H1 (cell line): ENCODE measurements at regions not wholly inside any gene's neighbourhood (a gene's known extent, or its start where the extent isn't known, plus 50 kb on each side); places are given as distances from the start of the nearest gene placed in this dataset.

Source experiments
- CTCF ChIA-PET: fragments of 300-600 bp; sonication (Branson Sonifier 250); formaldehyde crosslinking; loops from one replicate; lab custom pipeline; 2021; ENCODE audit not compliant: partially characterized antibody; lab: Charles Lee
- POLR2A ChIA-PET: fragments of 300-600 bp; sonication (Branson Sonifier 250); formaldehyde crosslinking; loops from one replicate; lab custom pipeline; 2021; ENCODE audit warnings: inconsistent platforms; ENCODE audit not compliant: partially characterized antibody; lab: Charles Lee
- DNase-seq, 2 experiments: peaks; one replicate each; pipeline versions ENCODE4 v3.0.0 to v3.0.0-alpha.2; 2010 to 2022; ENCODE audit warnings: low spot score in 2 of 2, low read depth in 1 of 2, mixed read lengths in 1 of 2
- FAIRE-seq: peaks from 2 replicates; lab custom pipeline; 2011; peaks lifted over from hg19 to GRCh38; lab: Jason Lieb, UNC
- H2AFZ ChIP-seq: 2 replicates; pipeline ENCODE4 v1.8.1; 2012; ENCODE audit warnings: low read length, inconsistent platforms
- H2AK5ac ChIP-seq: 2 replicates; pipeline ENCODE4 v1.6.1; 2013; ENCODE audit warnings: low read depth, low read length
- H2BK120ac ChIP-seq: replicated peaks from 2 replicates; pipeline ENCODE3; 2013; ENCODE audit warnings: low read depth, low read length, inconsistent platforms
- H2BK12ac ChIP-seq: 2 replicates; pipeline ENCODE4 v1.6.1; 2013; ENCODE audit warnings: low read depth, low read length
- H2BK15ac ChIP-seq: 2 replicates; pipeline ENCODE4 v1.6.1; 2013; ENCODE audit warnings: low read length
- H2BK20ac ChIP-seq: 2 replicates; pipeline ENCODE4 v1.6.1; 2013; ENCODE audit warnings: low read length
- H2BK5ac ChIP-seq: 2 replicates; pipeline ENCODE4 v1.6.1; 2013; ENCODE audit warnings: low read depth, low read length
- H3K14ac ChIP-seq: 2 replicates; pipeline ENCODE4 v1.6.1; 2013; ENCODE audit warnings: inconsistent platforms; ENCODE audit not compliant: insufficient read length
- H3K18ac ChIP-seq: 2 replicates; pipeline ENCODE4 v1.6.1; 2013; ENCODE audit warnings: low read length; ENCODE audit errors: extremely low read depth
- H3K23ac ChIP-seq: 2 replicates; pipeline ENCODE4 v1.6.1; 2013; ENCODE audit warnings: inconsistent platforms; ENCODE audit not compliant: insufficient read length
- H3K23me2 ChIP-seq: 2 replicates; pipeline ENCODE4 v1.6.1; 2013; ENCODE audit warnings: low read depth, low read length
- H3K27ac ChIP-seq: 2 replicates; pipeline ENCODE4 v1.6.1; 2011; ENCODE audit warnings: low read depth, low read length, inconsistent platforms
- H3K27me3 ChIP-seq, 4 experiments: replicated peaks in 1 of 4; 1 replicate in 1 of 4; 2 replicates in 3 of 4; pipeline versions ENCODE4 v1.6.1 to v1.8.1; 2011 to 2013; ENCODE audit warnings: low read length in 3 of 4, mild to moderate bottlenecking in 3 of 4, inconsistent platforms in 2 of 4, mixed read lengths in 2 of 4, moderate library complexity in 1 of 4; ENCODE audit not compliant: control insufficient read depth in 3 of 4, insufficient read depth in 3 of 4; ENCODE audit errors: extremely low read depth in 1 of 4
- H3K36me3 ChIP-seq, 4 experiments: 2 replicates each; pipeline versions ENCODE4 v1.6.1 to v1.8.1; 2011 to 2013; ENCODE audit warnings: mild to moderate bottlenecking in 4 of 4, low read length in 3 of 4, moderate library complexity in 2 of 4, control low read depth in 1 of 4, inconsistent platforms in 1 of 4; ENCODE audit not compliant: insufficient read depth in 4 of 4, control insufficient read depth in 2 of 4
- H3K4ac ChIP-seq: replicated peaks from 2 replicates; pipeline ENCODE3; 2013; ENCODE audit warnings: low read length, low read depth, mixed read lengths, inconsistent platforms; ENCODE audit not compliant: insufficient read length
- H3K4me1 ChIP-seq, 4 experiments: replicated peaks in 1 of 4; 1 replicate in 1 of 4; 2 replicates in 3 of 4; pipeline versions ENCODE4 v1.6.1 to v1.8.1; 2011 to 2013; ENCODE audit warnings: low read length in 3 of 4, inconsistent platforms in 2 of 4, mixed read lengths in 1 of 4; ENCODE audit not compliant: insufficient read depth in 4 of 4, control insufficient read depth in 3 of 4
- H3K4me2 ChIP-seq, 2 experiments: 2 replicates each; pipeline versions ENCODE4 v1.6.1 to v1.8.1; 2011 to 2013; ENCODE audit warnings: low read depth in 2 of 2, low read length in 2 of 2, control low read depth in 1 of 2, inconsistent platforms in 1 of 2, mild to moderate bottlenecking in 1 of 2; ENCODE audit not compliant: insufficient read depth in 1 of 2
- H3K4me3 ChIP-seq, 4 experiments: fragments of 200-600, 300-600 bp in 1 of 4; sonication (generic), shearing (Covaris generic), sonication (Bioruptor Twin) in 1 of 4; 2 replicates each; pipeline versions ENCODE4 v1.5.1 to v1.8.1; 2011 to 2016; ENCODE audit warnings: low read length in 4 of 4, low read depth in 3 of 4, control low read depth in 2 of 4, inconsistent platforms in 2 of 4, mild to moderate bottlenecking in 2 of 4, mixed read lengths in 1 of 4, moderate library complexity in 1 of 4; ENCODE audit not compliant: insufficient read depth in 2 of 4; ENCODE audit errors: extremely low read depth in 1 of 4
- H3K56ac ChIP-seq: replicated peaks from 2 replicates; pipeline ENCODE3; 2013; ENCODE audit warnings: low read depth, mild to moderate bottlenecking, mixed read lengths, low read length, inconsistent platforms; ENCODE audit not compliant: insufficient read length
- H3K79me1 ChIP-seq: 2 replicates; pipeline ENCODE4 v1.6.1; 2013; ENCODE audit warnings: low read depth, low read length, control low read depth
- H3K79me2 ChIP-seq, 2 experiments: 2 replicates each; pipeline versions ENCODE4 v1.6.1 to v1.8.1; 2012 to 2013; ENCODE audit warnings: low read length in 2 of 2, mild to moderate bottlenecking in 2 of 2, inconsistent platforms in 1 of 2; ENCODE audit not compliant: insufficient read depth in 2 of 2, control insufficient read depth in 1 of 2
- H3K9ac ChIP-seq, 4 experiments: replicated peaks in 1 of 4; 1 replicate in 1 of 4; 2 replicates in 3 of 4; pipeline versions ENCODE4 v1.6.1 to v1.8.1; 2011 to 2013; ENCODE audit warnings: low read depth in 3 of 4, low read length in 3 of 4, control low read depth in 2 of 4, mild to moderate bottlenecking in 2 of 4, moderate library complexity in 2 of 4, inconsistent platforms in 1 of 4; ENCODE audit errors: extremely low read depth in 1 of 4
- H3K9me3 ChIP-seq, 2 experiments: 2 replicates each; pipeline versions ENCODE4 v1.6.1 to v1.8.1; 2012 to 2013; ENCODE audit warnings: mild to moderate bottlenecking in 2 of 2, moderate library complexity in 2 of 2, control low read depth in 1 of 2, inconsistent platforms in 1 of 2, low read depth in 1 of 2, low read length in 1 of 2, mixed read lengths in 1 of 2; ENCODE audit not compliant: insufficient read depth in 2 of 2
- H4K20me1 ChIP-seq, 2 experiments: replicated peaks in 1 of 2; 2 replicates each; pipeline versions ENCODE3 to v1.8.1; 2011 to 2013; ENCODE audit warnings: inconsistent platforms in 2 of 2, low read length in 2 of 2, mild to moderate bottlenecking in 1 of 2; ENCODE audit not compliant: insufficient read depth in 2 of 2, control insufficient read depth in 1 of 2
- H4K5ac ChIP-seq: 2 replicates; pipeline ENCODE4 v1.6.1; 2013; ENCODE audit warnings: low read length, low read depth, mixed read lengths, inconsistent platforms; ENCODE audit not compliant: insufficient read length
- H4K8ac ChIP-seq: 2 replicates; pipeline ENCODE4 v1.8.0; 2013; ENCODE audit warnings: mild to moderate bottlenecking, moderate library complexity, low read length, inconsistent platforms; ENCODE audit not compliant: insufficient read depth; ENCODE audit errors: extremely low read depth
- H4K91ac ChIP-seq: replicated peaks from 2 replicates; pipeline ENCODE3; 2013; ENCODE audit warnings: low read length, mixed read lengths, inconsistent platforms; ENCODE audit not compliant: insufficient read length
- BCL11A ChIP-seq, 2 experiments: IDR thresholded peaks; one replicate each; pipeline ENCODE4 v1.6.1; 2011; ENCODE audit warnings: low read depth in 2 of 2, low read length in 2 of 2, mild to moderate bottlenecking in 2 of 2
- CHD2 ChIP-seq: IDR thresholded peaks from 2 replicates; pipeline ENCODE4 v1.6.1; 2012; ENCODE audit warnings: low read length, improper control_type of control experiment
- JUND ChIP-seq: IDR thresholded peaks from 2 replicates; pipeline ENCODE4 v1.6.1; 2011; ENCODE audit warnings: mild to moderate bottlenecking, improper control_type of control experiment, low read length
- KDM5A ChIP-seq: fragments of 200-600 bp; IDR thresholded peaks from 2 replicates; pipeline ENCODE4 v1.7.1; 2012; ENCODE audit warnings: mild to moderate bottlenecking, low read length, inconsistent platforms, mixed read lengths
- NANOG ChIP-seq: IDR thresholded peaks from 2 replicates; pipeline ENCODE4 v1.6.1; 2011; ENCODE audit warnings: low read length, low read depth, mild to moderate bottlenecking, inconsistent platforms; ENCODE audit not compliant: insufficient read depth, poor library complexity, severe bottlenecking
- SIX5 ChIP-seq: IDR thresholded peaks from 2 replicates; pipeline ENCODE4 v1.6.1; 2011; ENCODE audit warnings: mild to moderate bottlenecking, low read depth, low read length
- TBP ChIP-seq: IDR thresholded peaks from 2 replicates; pipeline ENCODE4 v1.6.1; 2011; ENCODE audit warnings: low read depth, low read length, improper control_type of control experiment
- WGBS, 2 experiments: shearing (Covaris generic) in 1 of 2; methylation state at CpG; one replicate each; pipeline versions ENCODE4 v1.1.6 to v1.1.7; 2013 to 2015; ENCODE audit warnings: low lambda C conversion rate in 2 of 2, mixed read lengths in 2 of 2, inconsistent platforms in 1 of 2, low coverage in 1 of 2, missing lambda C conversion rate in 1 of 2; ENCODE audit not compliant: insufficient replicate concordance in 2 of 2, insufficient coverage in 1 of 2, insufficient read length in 1 of 2; ENCODE audit errors: extremely low coverage in 1 of 2, missing lambda C conversion rate in 1 of 2; 5-methylcytosine and 5-hydroxymethylcytosine counted together
- TF ChIP-seq, protein P1 (sequence below): IDR thresholded peaks from 2 replicates; pipeline ENCODE4 v1.6.1; 2011; ENCODE audit warnings: low read length, improper control_type of control experiment

DNA sequence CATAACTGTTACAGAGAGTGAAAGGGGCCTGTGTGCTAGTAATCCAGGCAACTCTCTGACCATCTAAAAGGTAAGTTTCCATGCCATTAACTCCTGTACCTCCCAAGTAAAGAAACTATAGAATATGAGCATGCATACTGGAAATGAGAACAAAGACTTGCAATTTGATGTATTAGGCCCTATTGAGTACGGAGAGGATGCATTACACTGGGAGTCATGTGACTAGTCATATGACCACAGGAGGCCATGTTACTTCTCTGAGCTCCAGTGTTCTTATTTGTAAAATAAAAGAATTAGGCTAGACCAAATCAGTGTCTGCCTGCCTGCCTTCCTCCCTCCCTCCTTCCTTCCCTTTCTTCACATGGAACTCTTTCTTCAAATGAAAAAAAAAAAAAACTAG, 440.1 kb upstream of the CCDC196 start:
- H2AFZ ChIP-seq, result peak overlapping the region; percentile 74; the same call in 1 of the 2 replicates
- no peak for DNase-seq
- peaks cover 0 to 2% (median 0%) of the 10 kb centered on the region in 4 experiments; a peak in 1 of 7 replicates for H3K4me1 ChIP-seq
- no peaks in the 10 kb centered on the region for H3K36me3 ChIP-seq
- no peaks in the 10 kb centered on the region for H3K27me3 ChIP-seq
- no peak overlapping the region for H2BK15ac ChIP-seq
- no peaks in the 10 kb centered on the region for H3K79me2 ChIP-seq
- H3K23ac ChIP-seq, result no peak overlapping the region
- H3K23me2 ChIP-seq, result no peaks in the 10 kb centered on the region
- POLR2A ChIA-PET, result no interaction called here
- H2BK120ac ChIP-seq, result no peak overlapping the region
- no peak overlapping the region for H3K56ac ChIP-seq
- no peak overlapping the region for H3K27ac ChIP-seq
- H4K5ac ChIP-seq, result no peak overlapping the region
- peak overlapping the region; percentile 55; the same call in 1 of the 2 replicates for H2BK12ac ChIP-seq
- no peaks in the 10 kb centered on the region for H4K20me1 ChIP-seq
- 91% methylated on average over 1 of the region's 1 CpG; no CpG with 5 or more reads in 1 of the 2 experiments for WGBS, 2 experiments
- H3K9me3 ChIP-seq, result no peaks in the 10 kb centered on the region
- no peak overlapping the region for H2AK5ac ChIP-seq
- no peak overlapping the region for H3K9ac ChIP-seq
- no peak overlapping the region for H4K8ac ChIP-seq
- TF ChIP-seq TBP, result no peak
- no peak for TF ChIP-seq NANOG
- no peak for TF ChIP-seq SIX5
- no peak for TF ChIP-seq CHD2
- TF ChIP-seq BCL11A (IDR thresholded peaks at IDR 0.05; ENCODE audit: low read depth in 2 of 2, low read length in 2 of 2), result no peak
- no peak for TF ChIP-seq KDM5A
- TF ChIP-seq JUND, result no peak
- TF ChIP-seq, protein P1, sequence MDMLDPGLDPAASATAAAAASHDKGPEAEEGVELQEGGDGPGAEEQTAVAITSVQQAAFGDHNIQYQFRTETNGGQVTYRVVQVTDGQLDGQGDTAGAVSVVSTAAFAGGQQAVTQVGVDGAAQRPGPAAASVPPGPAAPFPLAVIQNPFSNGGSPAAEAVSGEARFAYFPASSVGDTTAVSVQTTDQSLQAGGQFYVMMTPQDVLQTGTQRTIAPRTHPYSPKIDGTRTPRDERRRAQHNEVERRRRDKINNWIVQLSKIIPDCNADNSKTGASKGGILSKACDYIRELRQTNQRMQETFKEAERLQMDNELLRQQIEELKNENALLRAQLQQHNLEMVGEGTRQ, result peak; percentile 65
- H3K4me2 ChIP-seq, result no peak overlapping the region
- CTCF ChIA-PET, result interaction anchor here (1.1 kb wide), 1 partner anchor 882 kb away, joined by 3 read pairs; no protein-coding TSS in a partner anchor
- no peak overlapping the region for H2BK5ac ChIP-seq
- no peak overlapping the region for H3K18ac ChIP-seq
- no peaks in the 10 kb centered on the region for H3K79me1 ChIP-seq
- H2BK20ac ChIP-seq, result no peak overlapping the region
- no peak overlapping the region for H4K91ac ChIP-seq
- H3K4ac ChIP-seq, result no peak overlapping the region
- H3K4me3 ChIP-seq, result no peak overlapping the region
- no peak for FAIRE-seq
- no peak overlapping the region for H3K14ac ChIP-seq
